Right ventricle myocardium inferior (tissue), 1 donor: ENCODE measurements at regions not wholly inside any gene's neighbourhood (a gene's known extent, or its start where the extent isn't known, plus 50 kb on each side); places are given as distances from the start of the nearest gene placed in this dataset.

Source experiments
- ATAC-seq: fragments of 200-7000 bp; cut with Tn5 transposase; one replicate; pipeline ENCODE4 v1.9.1; 2020; ENCODE audit warnings: mild to moderate bottlenecking, moderate library complexity
- DNase-seq: peaks from one replicate; pipeline ENCODE4 v3.0.0; 2021; ENCODE audit errors: missing footprints
- intact Hi-C: fragments of 100-400 bp; cut with DNase I; formaldehyde crosslinking; loops from one replicate; pipeline ENCODE4 v1.11.0; 2022
- donor health status: DM: no; HTN: yes; CAD: no; lungs with severe emphysema.

GRCh38 chr3:18843188-18843587 lies 305.1 kb upstream of the KCNH8 start:
- DNase-seq (no peak), ATAC-seq (no peak)
- intact Hi-C loops = no loop called here

GRCh38 chr3:18841422-18842343 lies 306.6 kb upstream of the KCNH8 start:
- no peak for ATAC-seq

GRCh38 chr3:18840535-18841137 lies 307.7 kb upstream of the KCNH8 start:
- ATAC-seq = no peak
- intact Hi-C loops = no loop called here
- no peak for DNase-seq

More at GRCh38 chr3:18841422-18842343, 306.6 kb upstream of the KCNH8 start:
- no peak for DNase-seq
- intact Hi-C loops = no loop called here

- intact Hi-C loops = no loop called here
- DNase-seq (no peak), ATAC-seq (no peak)
Observed at GRCh38 chr3:18838758-18839157, 309.6 kb upstream of the KCNH8 start.

- intact Hi-C loops = no loop called here
- ATAC-seq (no peak), DNase-seq (no peak)
Observed at GRCh38 chr3:18837137-18837755, 311.1 kb upstream of the KCNH8 start.

- DNase-seq (no peak), ATAC-seq (no peak)
- intact Hi-C loops = no loop called here
Observed at GRCh38 chr3:18835021-18835420, 313.3 kb upstream of the KCNH8 start.

- DNase-seq (no peak), ATAC-seq (no peak)
- intact Hi-C loops = no loop called here
Observed at GRCh38 chr3:18830087-18830486, 318.2 kb upstream of the KCNH8 start.

- intact Hi-C loops = no loop called here
- ATAC-seq (no peak), DNase-seq (no peak)
Observed at GRCh38 chr3:18828637-18829036, 319.7 kb upstream of the KCNH8 start.

- no peak for DNase-seq
- no peak for ATAC-seq
- intact Hi-C loops = no loop called here
Observed at GRCh38 chr3:18827664-18828063, 320.6 kb upstream of the KCNH8 start.

GRCh38 chr3:18825665-18826064 lies 322.6 kb upstream of the KCNH8 start:
- DNase-seq = no peak
- intact Hi-C loops = no loop called here
- no peak for ATAC-seq

GRCh38 chr3:18813300-18813699 lies 335.0 kb upstream of the KCNH8 start:
- intact Hi-C loops = no loop called here
- DNase-seq = no peak
- ATAC-seq = no peak

GRCh38 chr3:18812316-18812715 lies 336.0 kb upstream of the KCNH8 start:
- intact Hi-C loops = no loop called here
- ATAC-seq (no peak), DNase-seq (no peak)

GRCh38 chr3:18810306-18810661 lies 338.0 kb upstream of the KCNH8 start:
- DNase-seq = no peak
- intact Hi-C loops = no loop called here
- no peak for ATAC-seq

GRCh38 chr3:18809640-18810305 lies 338.5 kb upstream of the KCNH8 start:
- intact Hi-C loops = no loop called here
- ATAC-seq = no peak

GRCh38 chr3:18808429-18808828 lies 339.9 kb upstream of the KCNH8 start:
- DNase-seq (no peak), ATAC-seq (no peak)
- intact Hi-C loops = no loop called here

More at GRCh38 chr3:18809640-18810305, 338.5 kb upstream of the KCNH8 start:
- no peak for DNase-seq

- intact Hi-C loops = no loop called here
- no peak for ATAC-seq
- DNase-seq = no peak
Observed at GRCh38 chr3:18807593-18807992, 340.7 kb upstream of the KCNH8 start.

GRCh38 chr3:18806633-18807032 lies 341.7 kb upstream of the KCNH8 start:
- intact Hi-C loops = no loop called here
- DNase-seq = no peak
- no peak for ATAC-seq

GRCh38 chr3:18797378-18797777 lies 350.9 kb upstream of the KCNH8 start:
- ATAC-seq (no peak), DNase-seq (no peak)

GRCh38 chr3:18795078-18795477 lies 353.2 kb upstream of the KCNH8 start:
- intact Hi-C loops = no loop called here
- no peak for DNase-seq

More at GRCh38 chr3:18797378-18797777, 350.9 kb upstream of the KCNH8 start:
- intact Hi-C loops = no loop called here

More at GRCh38 chr3:18795078-18795477, 353.2 kb upstream of the KCNH8 start:
- ATAC-seq = no peak
